ENCODE measurements at regions not wholly inside any gene's neighbourhood (a gene's known extent, or its start where the extent isn't known, plus 50 kb on each side); places are given as distances from the start of the nearest gene placed in this dataset.

GRCh38 chr5:3029396-3029795 lies 277.9 kb upstream of the IRX2 start:
- no peak overlapping the region for H3K4me3 Mint-ChIP-seq
- H3K4me1 Mint-ChIP-seq = peaks cover 17% of the 10 kb centered on the region
- no peak for TF ChIP-seq CTCF (conservative IDR thresholded peaks at IDR 0.05)
- DNase-seq (ENCODE audit: low read depth, low spot score) = no peak
- no peaks in the 10 kb centered on the region for H3K36me3 Mint-ChIP-seq (ENCODE audit: low read depth)
- H3K9me3 Mint-ChIP-seq = no peaks in the 10 kb centered on the region
- H3K27me3 Mint-ChIP-seq (ENCODE audit: low read depth) = no peaks in the 10 kb centered on the region
- H3K27ac Mint-ChIP-seq (ENCODE audit: unreplicated experiment) = no peak overlapping the region

GRCh38 chr5:3027866-3028635 lies 276.6 kb upstream of the IRX2 start:
- Mint-ChIP-seq H3K27me3 (ENCODE audit: low read depth) (no peaks in the 10 kb centered on the region), H3K27ac (ENCODE audit: unreplicated experiment) (no peak overlapping the region), H3K4me3 (no peak overlapping the region), H3K36me3 (ENCODE audit: low read depth) (no peaks in the 10 kb centered on the region), H3K9me3 (no peaks in the 10 kb centered on the region), H3K4me1 (peaks cover 10% of the 10 kb centered on the region)
- no peak for DNase-seq (ENCODE audit: low read depth, low spot score)
- TF ChIP-seq CTCF (conservative IDR thresholded peaks at IDR 0.05) = no peak

- Mint-ChIP-seq H3K36me3 (ENCODE audit: low read depth) (no peaks in the 10 kb centered on the region), H3K9me3 (no peaks in the 10 kb centered on the region), H3K4me1 (peaks cover 4% of the 10 kb centered on the region), H3K27ac (ENCODE audit: unreplicated experiment) (peak overlapping the region; percentile 81), H3K27me3 (ENCODE audit: low read depth) (no peaks in the 10 kb centered on the region), H3K4me3 (no peak overlapping the region)
- DNase-seq (ENCODE audit: low read depth, low spot score) = no peak
- TF ChIP-seq CTCF (conservative IDR thresholded peaks at IDR 0.05) = no peak
Observed at GRCh38 chr5:3027185-3027865, 275.8 kb upstream of the IRX2 start.

- Mint-ChIP-seq H3K36me3 (ENCODE audit: low read depth) (no peaks in the 10 kb centered on the region), H3K27ac (ENCODE audit: unreplicated experiment) (no peak overlapping the region), H3K4me3 (no peak overlapping the region), H3K9me3 (no peaks in the 10 kb centered on the region), H3K27me3 (ENCODE audit: low read depth) (no peaks in the 10 kb centered on the region), H3K4me1 (peaks cover 4% of the 10 kb centered on the region)
- no peak for TF ChIP-seq CTCF (conservative IDR thresholded peaks at IDR 0.05)
- no peak for DNase-seq (ENCODE audit: low read depth, low spot score)
Observed at GRCh38 chr5:3026651-3027050, 275.2 kb upstream of the IRX2 start.

- Mint-ChIP-seq H3K4me1 (peaks cover 4% of the 10 kb centered on the region), H3K36me3 (ENCODE audit: low read depth) (no peaks in the 10 kb centered on the region)
Observed at GRCh38 chr5:3026099-3026498, 274.6 kb upstream of the IRX2 start.

More at GRCh38 chr5:3026099-3026498, 274.6 kb upstream of the IRX2 start:
- Mint-ChIP-seq H3K9me3 (no peaks in the 10 kb centered on the region), H3K4me3 (no peak overlapping the region), H3K27ac (ENCODE audit: unreplicated experiment) (no peak overlapping the region), H3K27me3 (ENCODE audit: low read depth) (no peaks in the 10 kb centered on the region)
- no peak for TF ChIP-seq CTCF (conservative IDR thresholded peaks at IDR 0.05)
- no peak for DNase-seq (ENCODE audit: low read depth, low spot score)
